CD4-positive, alpha-beta T cell treated with Interleukin-6 at 100 ng/mL for 8 hours (primary cell): ENCODE measurements at regions not wholly inside any gene's neighbourhood (a gene's known extent, or its start where the extent isn't known, plus 50 kb on each side); places are given as distances from the start of the nearest gene placed in this dataset.
"Not testable (repeated sequence)": the region's sequence is repeated elsewhere in the genome, so short reads cannot be mapped to it uniquely, and the experiment has no call there.

Experiments used
- DNase-seq: peaks from one replicate; pipeline ENCODE4 v3.0.0-alpha.2; 2020; ENCODE audit warnings: mixed read lengths, low spot score

GRCh38 chr16:17983847-17984639 lies 352.5 kb downstream of the NPIPA8 start:
- DNase-seq, result no peak

- no peak for DNase-seq
These were observed 353.4 kb downstream of the NPIPA8 start for GRCh38 chr16:17983114-17983513.

- no peak for DNase-seq
These were observed 359.3 kb downstream of the NPIPA8 start for GRCh38 chr16:17977260-17977659.

DNA sequence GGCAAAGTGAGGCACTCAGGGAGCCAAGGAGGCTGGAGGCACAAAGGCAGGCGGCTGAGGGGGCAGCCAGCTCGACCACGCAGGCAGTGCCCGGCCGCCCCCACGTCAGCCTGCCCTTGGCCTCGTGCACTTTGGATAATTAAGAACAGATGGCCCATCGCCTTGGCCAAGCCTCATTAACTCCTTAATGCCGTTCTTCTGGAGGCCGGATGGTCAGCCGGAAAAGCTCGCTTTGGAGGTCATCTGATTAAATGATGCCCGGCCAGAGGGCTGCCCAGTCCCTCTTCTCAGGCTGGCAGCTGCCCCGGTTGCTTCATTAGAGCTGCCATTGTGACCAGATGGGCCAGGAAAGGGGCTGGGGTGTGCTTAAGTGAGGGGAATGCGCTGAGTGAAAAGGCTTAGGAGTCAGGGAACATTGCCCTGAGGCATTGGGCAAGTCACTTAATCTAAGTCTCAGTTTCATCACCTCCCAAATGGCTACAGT lies 364.0 kb downstream of the NPIPA8 start:
- no peak for DNase-seq

DNA sequence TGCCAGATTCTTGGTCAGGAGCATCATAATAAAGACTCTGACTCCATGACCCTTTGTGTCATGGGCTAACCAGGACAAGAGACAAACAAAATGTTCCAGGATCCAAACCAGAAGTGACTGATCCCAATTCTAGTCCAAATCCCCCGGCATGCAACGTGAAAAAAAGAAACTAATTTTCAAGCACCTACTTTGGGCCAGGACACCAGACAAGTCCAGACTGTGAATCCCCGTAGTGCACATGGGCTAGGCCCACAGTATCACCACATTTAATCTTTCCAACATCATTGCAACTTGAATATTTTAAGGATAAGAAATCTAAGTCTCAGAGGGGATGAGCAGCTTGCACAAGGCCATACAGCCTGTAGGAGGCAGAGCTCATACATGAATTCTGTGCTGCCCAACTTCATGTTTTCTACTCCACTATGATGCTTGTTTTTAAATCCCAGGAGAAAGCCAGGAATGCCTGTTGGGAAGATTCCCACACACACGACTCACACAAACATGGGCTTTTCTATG lies 365.7 kb downstream of the NPIPA8 start:
- no peak for DNase-seq

DNA sequence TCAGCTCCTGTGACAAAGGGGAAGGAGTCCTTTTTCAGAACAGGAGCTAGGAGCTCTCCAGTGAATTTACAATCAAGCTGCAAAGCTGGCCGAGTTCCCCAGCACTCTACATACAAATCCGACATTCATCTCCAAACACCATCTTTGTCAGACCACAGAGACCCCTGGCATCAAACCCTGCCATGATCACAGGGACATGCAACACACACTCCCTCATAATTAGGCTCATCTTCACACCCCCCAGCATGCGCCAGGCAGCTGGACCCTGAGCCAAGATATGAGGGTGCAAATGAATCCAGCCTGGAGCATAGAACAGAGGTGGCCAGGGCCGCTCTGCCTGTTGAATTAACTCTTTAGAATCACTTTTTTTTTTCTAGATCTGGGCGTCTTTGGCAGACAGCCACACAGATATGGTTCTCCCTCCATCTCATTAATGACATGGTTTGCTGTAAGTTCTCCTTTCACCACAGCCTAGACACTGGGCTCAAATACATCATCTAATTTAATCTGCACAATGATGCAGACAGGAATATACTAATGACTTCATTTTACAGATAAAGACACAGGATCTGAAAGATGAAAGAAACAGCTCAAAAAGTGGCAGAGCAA lies 366.3 kb downstream of the NPIPA8 start:
- DNase-seq, result no peak

GRCh38 chr16:17965133-17965900 lies 371.2 kb downstream of the NPIPA8 start:
- no peak for DNase-seq

GRCh38 chr16:17964196-17964595 lies 372.3 kb downstream of the NPIPA8 start:
- no peak for DNase-seq

GRCh38 chr16:17963185-17963836 lies 373.2 kb downstream of the NPIPA8 start:
- DNase-seq, result no peak

- no peak for DNase-seq
These were observed 373.8 kb downstream of the NPIPA8 start for GRCh38 chr16:17962726-17963125.

DNA sequence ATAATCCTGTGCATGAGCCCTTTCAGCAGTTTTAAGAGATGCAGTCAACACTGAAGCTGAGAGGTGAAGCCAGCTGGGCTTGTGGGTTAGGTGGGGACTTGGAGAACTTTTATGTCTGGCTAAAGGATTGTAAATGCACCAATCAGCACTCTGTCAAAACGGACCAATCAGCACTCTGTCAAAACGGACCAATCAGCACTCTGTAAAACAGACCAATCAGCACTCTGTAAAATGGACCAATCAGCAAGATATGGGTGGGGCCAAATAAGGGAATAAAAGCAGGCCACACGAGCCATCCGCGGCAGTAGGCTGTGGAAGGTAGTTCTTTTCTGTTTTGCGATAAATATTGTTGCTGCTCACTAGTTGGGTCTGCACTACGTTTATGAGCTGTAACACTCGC lies 374.7 kb downstream of the NPIPA8 start:
- not testable (repeated sequence) for DNase-seq

- DNase-seq, result no peak
These were observed 385.2 kb downstream of the NPIPA8 start for GRCh38 chr16:17951378-17951777.

DNA sequence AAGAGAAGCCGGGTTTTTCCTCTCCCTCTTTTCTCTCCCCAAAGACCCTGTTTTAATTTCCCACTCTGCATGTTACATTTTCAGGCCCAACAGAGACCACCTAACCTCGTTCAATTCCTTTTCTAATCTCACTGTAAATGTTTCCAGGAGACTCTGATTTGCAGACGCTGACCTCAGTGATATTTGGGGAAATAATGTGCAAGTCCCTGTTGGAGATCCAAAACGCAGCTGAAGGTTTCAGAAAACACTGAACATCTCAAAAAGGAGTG lies 386.6 kb downstream of the NPIPA8 start:
- DNase-seq, result no peak

- no peak for DNase-seq
These were observed 387.2 kb downstream of the NPIPA8 start for GRCh38 chr16:17949141-17949981.

- no peak for DNase-seq
These were observed 388.9 kb downstream of the NPIPA8 start for GRCh38 chr16:17947637-17948036.

- no peak for DNase-seq
These were observed 389.4 kb downstream of the NPIPA8 start for GRCh38 chr16:17947165-17947564.

DNA sequence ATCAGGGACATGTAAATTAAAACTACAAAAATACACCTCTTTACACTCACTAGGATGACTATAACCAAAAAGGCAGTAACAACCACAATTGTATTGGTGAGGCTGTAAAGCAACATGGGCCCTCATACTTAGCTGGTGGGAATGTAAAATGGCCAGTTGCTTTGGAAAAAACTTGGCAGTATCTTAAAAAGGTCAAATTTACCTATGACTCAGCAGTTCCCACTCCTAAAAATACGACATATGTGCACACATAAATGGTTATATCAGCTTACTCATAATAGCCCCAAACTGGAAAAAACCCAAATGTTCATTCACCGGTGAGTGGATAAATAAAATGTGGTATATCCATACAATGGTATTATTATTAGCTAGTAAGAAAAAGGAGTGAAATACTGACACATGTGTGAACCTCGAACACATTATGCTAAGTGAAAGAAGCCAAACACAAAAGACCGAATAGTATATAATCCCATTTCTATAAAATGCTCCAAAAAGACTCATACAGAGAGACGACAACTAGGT lies 391.4 kb downstream of the NPIPA8 start:
- DNase-seq, result no peak

GRCh38 chr16:17944345-17944744 lies 392.2 kb downstream of the NPIPA8 start:
- DNase-seq, result no peak

- no peak for DNase-seq
These were observed 394.5 kb downstream of the NPIPA8 start for GRCh38 chr16:17942067-17942466.

- no peak for DNase-seq
These were observed 395.8 kb downstream of the NPIPA8 start for GRCh38 chr16:17940584-17941364.
